B cell (primary cell): ENCODE measurements at regions not wholly inside any gene's neighbourhood (a gene's known extent, or its start where the extent isn't known, plus 50 kb on each side); places are given as distances from the start of the nearest gene placed in this dataset.

Source experiments
- ATAC-seq: fragments of 200-7000 bp; cut with Tn5 transposase; one replicate; pipeline ENCODE4 v1.10.0; 2021; ENCODE audit warnings: low read depth, mild to moderate bottlenecking, moderate number of reproducible peaks, moderate library complexity
- CTCF ChIA-PET: fragments of 350-600 bp; sonication (Branson Sonifier 250); formaldehyde crosslinking; loops from one replicate; lab custom pipeline; 2021; ENCODE audit warnings: antibody characterized with exemption, inconsistent platforms; lab: Charles Lee
- POLR2A ChIA-PET: fragments of 350-600 bp; sonication (Branson Sonifier 250); formaldehyde crosslinking; loops from one replicate; lab custom pipeline; 2021; ENCODE audit warnings: antibody characterized with exemption; lab: Charles Lee
- DNase-seq: peaks from one replicate; pipeline ENCODE4 v3.0.0; 2013
- H2AFZ ChIP-seq: 2 replicates; pipeline ENCODE4 v1.6.1; 2012; ENCODE audit warnings: mild to moderate bottlenecking, low read depth, low read length; ENCODE audit not compliant: insufficient read depth, poor library complexity, severe bottlenecking
- H3K27ac ChIP-seq, 2 donors: 1 replicate in 1 of 2; 2 replicates in 1 of 2; pipeline ENCODE4 v1.5.1; 2012 to 2013; ENCODE audit warnings: low read length in 2 of 2, mild to moderate bottlenecking in 2 of 2, moderate library complexity in 1 of 2
- H3K27me3 ChIP-seq, 4 experiments: fragments of 200-600 bp in 1 of 4; sonication (generic) in 1 of 4; replicated peaks in 1 of 4; 1 replicate in 2 of 4; 2 replicates in 2 of 4; pipeline versions ENCODE4 v1.6.1 to v1.7.0; 2013 to 2016; ENCODE audit warnings: low read length in 3 of 4, mild to moderate bottlenecking in 2 of 4, mixed read lengths in 1 of 4, moderate library complexity in 1 of 4; ENCODE audit not compliant: insufficient read depth in 4 of 4, control insufficient read depth in 3 of 4; ENCODE audit errors: control extremely low read depth in 1 of 4
- H3K36me3 ChIP-seq, 2 experiments: replicated peaks in 1 of 2; 1 replicate in 1 of 2; 2 replicates in 1 of 2; pipeline versions ENCODE4 v1.6.1 to v1.7.1; 2013; ENCODE audit warnings: low read length in 1 of 2; ENCODE audit not compliant: insufficient read depth in 2 of 2, control insufficient read depth in 1 of 2; ENCODE audit errors: control extremely low read depth in 1 of 2, extremely low read depth in 1 of 2
- H3K4me1 ChIP-seq, 2 donors: fragments of 200-600 bp in 1 of 2; sonication (generic) in 1 of 2; 1 replicate in 1 of 2; 2 replicates in 1 of 2; pipeline versions ENCODE4 v1.5.1 to v1.6.1; 2013 to 2017; ENCODE audit warnings: low read length in 2 of 2; ENCODE audit not compliant: control insufficient read depth in 2 of 2, insufficient read depth in 2 of 2
- H3K4me2 ChIP-seq: replicated peaks from 2 replicates; pipeline ENCODE3; 2012; ENCODE audit warnings: mild to moderate bottlenecking, low read depth, low read length; ENCODE audit not compliant: poor library complexity, severe bottlenecking
- H3K4me3 ChIP-seq, 5 experiments: fragments of 200-600 bp in 1 of 5; sonication (generic) in 1 of 5; 1 replicate in 3 of 5; 2 replicates in 2 of 5; pipeline versions ENCODE4 v1.5.1 to v1.7.0; 2011 to 2016; ENCODE audit warnings: low read length in 4 of 5, mild to moderate bottlenecking in 4 of 5, low read depth in 2 of 5, control low read depth in 1 of 5, moderate library complexity in 1 of 5; ENCODE audit not compliant: insufficient read depth in 1 of 5; ENCODE audit errors: control extremely low read depth in 1 of 5, extremely low read depth in 1 of 5
- H3K79me2 ChIP-seq: fragments of 200-600 bp; sonication (generic); one replicate; pipeline ENCODE4 v1.6.0; 2016; ENCODE audit warnings: low read length; ENCODE audit not compliant: control insufficient read depth, insufficient read depth
- H3K9ac ChIP-seq: fragments of 200-600 bp; sonication (generic); 2 replicates; pipeline ENCODE4 v1.6.1; 2017; ENCODE audit warnings: mild to moderate bottlenecking, low read length, moderate library complexity
- H3K9me3 ChIP-seq, 3 donors: one replicate each; pipeline versions ENCODE4 v1.6.1 to v1.7.1; 2013; ENCODE audit warnings: low read length in 2 of 3; ENCODE audit not compliant: control insufficient read depth in 2 of 3, insufficient read depth in 1 of 3; ENCODE audit errors: control extremely low read depth in 1 of 3
- H4K20me1 ChIP-seq: 2 replicates; pipeline ENCODE4 v1.6.0; 2012; ENCODE audit warnings: mild to moderate bottlenecking, low read length; ENCODE audit not compliant: insufficient read depth, control insufficient read depth, poor library complexity, severe bottlenecking
- H3K27ac Mint-ChIP-seq: one replicate; pipeline ENCODE4 v1.8.0; 2021; ENCODE audit warnings: mixed read lengths
- H3K27me3 Mint-ChIP-seq: one replicate; pipeline ENCODE4 v1.8.0; 2021; ENCODE audit warnings: mixed read lengths
- H3K4me1 Mint-ChIP-seq: one replicate; pipeline ENCODE4 v1.8.0; 2021; ENCODE audit warnings: mixed read lengths
- H3K4me3 Mint-ChIP-seq: one replicate; pipeline ENCODE4 v1.8.0; 2021; ENCODE audit warnings: mixed read lengths
- H3K9me3 Mint-ChIP-seq: one replicate; pipeline ENCODE4 v1.8.0; 2022; ENCODE audit warnings: mixed read lengths; ENCODE audit not compliant: insufficient read depth
- CTCF ChIP-seq: fragments of 200-600 bp; IDR thresholded peaks from one replicate; pipeline ENCODE4 v1.8.0; 2022; ENCODE audit warnings: antibody characterized with exemption, mild to moderate bottlenecking
- EZH2 ChIP-seq: IDR thresholded peaks from 2 replicates; pipeline ENCODE4 v1.6.1; 2012; ENCODE audit warnings: borderline replicate concordance, low read depth, mild to moderate bottlenecking, moderate library complexity, low read length; ENCODE audit not compliant: insufficient read depth, poor library complexity, severe bottlenecking
- WGBS: methylation state at CpG from one replicate; pipeline ENCODE4 v1.1.5; 2013; ENCODE audit warnings: missing lambda C conversion rate; ENCODE audit not compliant: insufficient coverage; 5-methylcytosine and 5-hydroxymethylcytosine counted together
- intact Hi-C: fragments of 100-400 bp; cut with micrococcal nuclease; formaldehyde crosslinking; loops from one replicate; pipeline ENCODE4 v1.10.0; 2022

DNA sequence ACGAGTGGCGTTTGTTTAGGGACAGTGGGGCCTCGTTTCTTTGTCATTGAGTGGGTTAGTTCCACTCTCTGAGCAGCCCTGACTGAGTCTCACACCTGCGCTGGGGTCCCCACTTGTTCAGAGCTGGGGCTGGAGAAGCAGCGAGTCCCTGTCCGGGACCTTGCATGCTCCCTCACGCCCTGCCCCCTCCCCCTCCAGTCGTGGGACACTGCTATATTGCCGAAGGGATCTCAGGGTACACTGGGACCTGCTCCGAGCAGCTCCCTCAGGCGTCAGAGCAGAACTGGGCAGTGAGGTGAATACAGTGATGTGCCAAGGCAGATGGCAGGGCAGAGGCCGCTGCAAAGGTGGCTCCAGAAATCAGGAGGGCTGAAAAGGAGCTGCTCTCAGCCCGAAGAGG is 59.9 kb upstream of the KLF13 start:
- H4K20me1 ChIP-seq, result no peaks in the 10 kb centered on the region
- H3K4me1 Mint-ChIP-seq, result peaks cover 74% of the 10 kb centered on the region
- H3K4me1 ChIP-seq, result peaks cover 66 to 74% of the 10 kb centered on the region in 2 donors
- peak overlapping the region; percentile 86 for H3K4me2 ChIP-seq
- ATAC-seq (peak; percentile 3), DNase-seq (no peak)
- H3K9me3 Mint-ChIP-seq, result no peaks in the 10 kb centered on the region
- H3K27me3 ChIP-seq, result no peaks in the 10 kb centered on the region
- intact Hi-C loops, result loop anchor here (1.0 kb wide), 3 partner anchors 35 to 59 kb away; no protein-coding TSS in a partner anchor
- peak overlapping the region in 3 of 5 experiments; percentile 2 to 37 (median 4) for H3K4me3 ChIP-seq
- H3K27ac Mint-ChIP-seq, result peak overlapping the region; percentile 96
- peak overlapping the region; percentile 63 for H2AFZ ChIP-seq
- peak overlapping the region; percentile 77 to 90 for H3K27ac ChIP-seq
- H3K4me3 Mint-ChIP-seq, result peak overlapping the region; percentile 79
- ChIA-PET POLR2A (interaction anchor here (0.6 to 8.1 kb wide), 12 partner anchors 12 to 200 kb away, joined by 3 to 137 read pairs (median 6); partner anchors contain the start of gene KLF13), CTCF (interaction anchor here (1.1 to 7.4 kb wide), 7 partner anchors 36 to 222 kb away, joined by 5 to 60 read pairs (median 49); partner anchors contain the start of gene KLF13)
- peak overlapping the region; percentile 46 for H3K9ac ChIP-seq
- no peaks in the 10 kb centered on the region for H3K27me3 Mint-ChIP-seq
- peaks cover 8% of the 10 kb centered on the region for H3K79me2 ChIP-seq
- no peaks in the 10 kb centered on the region for H3K36me3 ChIP-seq
- WGBS, result 14% methylated on average over 13 of the region's 13 CpGs
- TF ChIP-seq EZH2 (no peak), CTCF (no peak)
- no peaks in the 10 kb centered on the region for H3K9me3 ChIP-seq

- Mint-ChIP-seq H3K9me3 (no peaks in the 10 kb centered on the region), H3K4me3 (peak overlapping the region; percentile 79), H3K27ac (peak overlapping the region; percentile 96), H3K27me3 (no peaks in the 10 kb centered on the region), H3K4me1 (peaks cover 71% of the 10 kb centered on the region)
- H4K20me1 ChIP-seq, result no peaks in the 10 kb centered on the region
- CTCF ChIA-PET, result interaction anchor here (0.6 to 7.4 kb wide), 10 partner anchors 10 to 1641 kb away, joined by 3 to 60 read pairs (median 12); partner anchors contain the start of gene KLF13
- POLR2A ChIA-PET, result interaction anchor here (1.0 to 8.1 kb wide), 5 partner anchors 13 to 94 kb away, joined by 3 to 137 read pairs (median 26); partner anchors contain the start of gene KLF13
- H3K4me3 ChIP-seq, result no peak overlapping the region
- H3K4me2 ChIP-seq, result peak overlapping the region; percentile 86
- H3K9ac ChIP-seq, result no peak overlapping the region
- no peak overlapping the region for H2AFZ ChIP-seq
- WGBS, result 82% methylated on average over 16 of the region's 20 CpGs
- intact Hi-C loops, result no loop called here
- DNase-seq, result no peak
- H3K9me3 ChIP-seq, result no peaks in the 10 kb centered on the region
- peaks cover 8% of the 10 kb centered on the region for H3K79me2 ChIP-seq
- peaks cover 60 to 71% of the 10 kb centered on the region in 2 donors for H3K4me1 ChIP-seq
- ATAC-seq, result no peak
- no peaks in the 10 kb centered on the region for H3K36me3 ChIP-seq
- H3K27ac ChIP-seq, result peak overlapping the region; percentile 77 to 90
- no peak for TF ChIP-seq CTCF
- TF ChIP-seq EZH2, result no peak
- H3K27me3 ChIP-seq, result no peaks in the 10 kb centered on the region
Measured at GRCh38 chr15:31267161-31268107, 59.2 kb upstream of the KLF13 start.
